Globus pallidus (tissue), 1 donor: ENCODE measurements at regions not wholly inside any gene's neighbourhood (a gene's known extent, or its start where the extent isn't known, plus 50 kb on each side); places are given as distances from the start of the nearest gene placed in this dataset.
"Not testable (repeated sequence)": the region's sequence is repeated elsewhere in the genome, so short reads cannot be mapped to it uniquely, and the experiment has no call there.

Experiments
- DNase-seq: peaks from one replicate; pipeline ENCODE4 v3.0.0-alpha.2; 2015; ENCODE audit warnings: low spot score

- DNase-seq, result not testable (repeated sequence)
Measured at GRCh38 chr16:88268186-88268970, 114.4 kb upstream of the ZNF469 start.

GRCh38 chr16:88270171-88270790 is 112.5 kb upstream of the ZNF469 start:
- DNase-seq, result not testable (repeated sequence)

GRCh38 chr16:88271296-88271695 is 111.5 kb upstream of the ZNF469 start:
- not testable (repeated sequence) for DNase-seq

- DNase-seq, result not testable (repeated sequence)
Measured at GRCh38 chr16:88271776-88272175, 111.0 kb upstream of the ZNF469 start.

GRCh38 chr16:88272437-88272836 is 110.3 kb upstream of the ZNF469 start:
- not testable (repeated sequence) for DNase-seq

GRCh38 chr16:88274126-88274750 is 108.5 kb upstream of the ZNF469 start:
- DNase-seq, result not testable (repeated sequence)

- no peak for DNase-seq
Measured at GRCh38 chr16:88274847-88275246, 107.9 kb upstream of the ZNF469 start.

GRCh38 chr16:88275336-88276122 is 107.2 kb upstream of the ZNF469 start:
- DNase-seq, result not testable (repeated sequence)

- DNase-seq, result not testable (repeated sequence)
Measured at GRCh38 chr16:88276123-88276588, 106.6 kb upstream of the ZNF469 start.

GRCh38 chr16:88276591-88276990 is 106.2 kb upstream of the ZNF469 start:
- no peak for DNase-seq

- no peak for DNase-seq
Measured at GRCh38 chr16:88279998-88280397, 102.8 kb upstream of the ZNF469 start.

GRCh38 chr16:88281858-88282563 is 100.7 kb upstream of the ZNF469 start:
- DNase-seq, result no peak

- no peak for DNase-seq
Measured at GRCh38 chr16:88282564-88283395, 100.0 kb upstream of the ZNF469 start.

GRCh38 chr16:88283596-88283995 is 99.2 kb upstream of the ZNF469 start:
- no peak for DNase-seq

GRCh38 chr16:88284101-88284500 is 98.7 kb upstream of the ZNF469 start:
- DNase-seq, result no peak

GRCh38 chr16:88284626-88285513 is 97.9 kb upstream of the ZNF469 start:
- no peak for DNase-seq

- no peak for DNase-seq
Measured at GRCh38 chr16:88285514-88285822, 97.3 kb upstream of the ZNF469 start.

- DNase-seq, result no peak
Measured at GRCh38 chr16:88286301-88286923, 96.3 kb upstream of the ZNF469 start.

- no peak for DNase-seq
Measured at GRCh38 chr16:88287219-88287618, 95.5 kb upstream of the ZNF469 start.
